ENCODE measurements at regions not wholly inside any gene's neighbourhood (a gene's known extent, or its start where the extent isn't known, plus 50 kb on each side); places are given as distances from the start of the nearest gene placed in this dataset.

- TF ChIP-seq CTCF (IDR thresholded peaks at IDR 0.05) (no peak), POLR2AphosphoS5 (IDR thresholded peaks at IDR 0.05) (no peak), POLR2A (IDR thresholded peaks at IDR 0.05) (no peak)
Measured at GRCh38 chr3:73939985-73940384, 315.2 kb upstream of the PDZRN3 start.

All from prostate gland (tissue), 2 donors.